ENCODE measurements at regions not wholly inside any gene's neighbourhood (a gene's known extent, or its start where the extent isn't known, plus 50 kb on each side); places are given as distances from the start of the nearest gene placed in this dataset.

DNA sequence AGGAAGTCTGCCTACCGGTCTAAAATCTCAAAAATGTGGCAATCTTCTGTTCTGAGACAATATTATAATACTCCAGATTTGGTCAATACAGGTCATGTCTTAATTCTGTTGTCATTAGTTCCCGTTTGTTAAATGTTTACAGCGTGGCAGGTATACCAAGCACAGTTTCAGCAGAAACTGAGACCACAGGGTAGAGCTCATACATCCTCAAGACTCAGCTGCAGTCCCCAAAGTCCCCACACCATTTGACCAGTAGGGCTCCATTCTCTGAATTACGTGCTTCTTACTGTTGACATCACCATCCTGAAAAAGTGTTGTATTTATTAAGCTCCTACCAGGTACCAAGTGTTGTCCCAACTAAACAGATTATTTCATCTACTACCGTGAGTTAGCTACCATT, 157.1 kb downstream of the MC4R start:
- ATAC-seq (no peak), DNase-seq (no peak)
- 75 to 77% (median 75%) methylated on average over 5 of the region's 5 CpGs for WGBS, 3 donors
- Histone ChIP-seq H3K9me3 (no peaks in the 10 kb centered on the region), H3K4me1 (no peaks in the 10 kb centered on the region), H3K27me3 (ENCODE audit: insufficient read depth in 3 of 3, low read length in 2 of 3) (no peaks in the 10 kb centered on the region), H3K36me3 (ENCODE audit: insufficient read depth in 1 of 2, low read depth in 1 of 2) (no peaks in the 10 kb centered on the region), H3K27ac (no peak overlapping the region), H3K4me3 (no peak overlapping the region)
- TF ChIP-seq, protein P1, sequence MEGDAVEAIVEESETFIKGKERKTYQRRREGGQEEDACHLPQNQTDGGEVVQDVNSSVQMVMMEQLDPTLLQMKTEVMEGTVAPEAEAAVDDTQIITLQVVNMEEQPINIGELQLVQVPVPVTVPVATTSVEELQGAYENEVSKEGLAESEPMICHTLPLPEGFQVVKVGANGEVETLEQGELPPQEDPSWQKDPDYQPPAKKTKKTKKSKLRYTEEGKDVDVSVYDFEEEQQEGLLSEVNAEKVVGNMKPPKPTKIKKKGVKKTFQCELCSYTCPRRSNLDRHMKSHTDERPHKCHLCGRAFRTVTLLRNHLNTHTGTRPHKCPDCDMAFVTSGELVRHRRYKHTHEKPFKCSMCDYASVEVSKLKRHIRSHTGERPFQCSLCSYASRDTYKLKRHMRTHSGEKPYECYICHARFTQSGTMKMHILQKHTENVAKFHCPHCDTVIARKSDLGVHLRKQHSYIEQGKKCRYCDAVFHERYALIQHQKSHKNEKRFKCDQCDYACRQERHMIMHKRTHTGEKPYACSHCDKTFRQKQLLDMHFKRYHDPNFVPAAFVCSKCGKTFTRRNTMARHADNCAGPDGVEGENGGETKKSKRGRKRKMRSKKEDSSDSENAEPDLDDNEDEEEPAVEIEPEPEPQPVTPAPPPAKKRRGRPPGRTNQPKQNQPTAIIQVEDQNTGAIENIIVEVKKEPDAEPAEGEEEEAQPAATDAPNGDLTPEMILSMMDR (IDR thresholded peaks at IDR 0.05): no peak
- intact Hi-C loops (cut with DNase I): no loop called here

DNA sequence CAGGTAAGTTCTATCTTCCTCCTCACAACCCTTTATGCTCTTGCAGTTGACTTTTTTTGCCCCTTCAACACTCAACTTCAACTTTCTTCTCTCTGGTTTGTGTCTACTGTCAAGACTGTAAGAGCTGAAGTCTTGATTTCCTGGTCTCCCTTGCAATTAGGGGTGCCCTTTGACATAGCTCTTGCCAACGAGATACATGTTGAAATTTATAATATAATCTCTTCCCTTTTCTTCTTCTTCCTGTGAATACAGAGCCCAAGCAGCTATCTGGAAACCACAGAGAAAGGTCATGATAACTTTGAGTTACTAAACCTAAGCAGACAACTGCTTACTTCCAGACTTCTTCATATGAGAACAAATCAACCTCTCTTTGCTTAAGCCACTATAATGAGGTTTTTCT, 163.5 kb downstream of the MC4R start:
- 61 to 65% (median 63%) methylated on average over 1 of the region's 1 CpG for WGBS, 3 donors
- intact Hi-C loops (cut with DNase I): no loop called here
- ATAC-seq (no peak), DNase-seq (no peak)
- Histone ChIP-seq H3K9me3 (no peaks in the 10 kb centered on the region), H3K4me3 (no peak overlapping the region), H3K27ac (no peak overlapping the region), H3K4me1 (no peaks in the 10 kb centered on the region), H3K27me3 (ENCODE audit: insufficient read depth in 3 of 3, low read length in 2 of 3) (peaks cover 0 to 1% (median 0%) of the 10 kb centered on the region in 3 donors), H3K36me3 (ENCODE audit: insufficient read depth in 1 of 2, low read depth in 1 of 2) (no peaks in the 10 kb centered on the region)
- TF ChIP-seq, protein P1 (IDR thresholded peaks at IDR 0.05): no peak

DNA sequence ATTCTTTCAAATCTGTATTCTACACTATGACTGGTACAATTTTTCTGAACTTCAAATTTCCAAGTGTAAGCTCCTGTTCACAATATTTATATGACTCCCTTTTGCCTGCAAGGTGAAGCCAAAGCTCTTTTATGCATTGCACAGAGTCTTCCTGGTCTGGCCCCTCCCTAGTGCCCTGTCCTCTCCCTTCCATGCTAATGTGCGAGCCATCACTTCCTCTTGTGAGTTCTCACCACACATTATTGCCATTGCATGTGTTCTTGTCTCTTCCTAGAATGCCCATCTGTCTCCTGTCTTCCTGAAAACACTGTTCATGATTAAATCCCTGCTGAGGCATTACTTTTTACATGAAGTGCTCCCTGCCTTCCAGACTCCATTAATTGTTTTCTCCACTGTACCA, 169.9 kb downstream of the MC4R start:
- peaks cover 0 to 3% (median 1%) of the 10 kb centered on the region in 3 donors for H3K27me3 ChIP-seq (ENCODE audit: insufficient read depth in 3 of 3, low read length in 2 of 3)
- H3K9me3 ChIP-seq: no peaks in the 10 kb centered on the region
- H3K4me3 ChIP-seq: no peak overlapping the region
- no peaks in the 10 kb centered on the region for H3K36me3 ChIP-seq (ENCODE audit: insufficient read depth in 1 of 2, low read depth in 1 of 2)
- ATAC-seq (no peak), DNase-seq (no peak)
- intact Hi-C loops (cut with DNase I): no loop called here
- TF ChIP-seq, protein P1 (IDR thresholded peaks at IDR 0.05): no peak
- H3K4me1 ChIP-seq: no peaks in the 10 kb centered on the region
- H3K27ac ChIP-seq: no peak overlapping the region
- 57 to 67% (median 58%) methylated on average over 1 of the region's 1 CpG for whole genome bisulfite sequencing, 3 donors

DNA sequence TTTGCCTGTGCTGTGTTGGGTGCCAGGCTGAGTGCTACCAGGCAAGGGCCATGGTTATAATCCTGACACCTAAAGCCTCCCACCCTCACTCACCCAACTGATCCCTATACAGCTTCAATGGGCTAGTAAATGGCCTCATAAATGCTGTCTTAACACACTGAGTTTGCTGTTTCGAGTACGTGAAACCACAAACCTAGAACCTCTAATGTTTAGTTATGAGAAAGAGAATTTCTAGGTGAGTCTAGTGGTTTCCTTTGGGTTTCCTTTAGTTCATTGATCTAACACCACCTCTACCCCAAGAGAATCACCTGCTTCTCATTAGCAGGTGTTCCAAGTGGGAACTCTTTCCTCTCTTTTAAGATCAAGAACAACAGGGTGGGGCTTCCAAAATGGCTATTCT, 172.0 kb downstream of the MC4R start:
- Histone ChIP-seq H3K4me3 (no peak overlapping the region), H3K36me3 (ENCODE audit: insufficient read depth in 1 of 2, low read depth in 1 of 2) (no peaks in the 10 kb centered on the region), H3K9me3 (no peaks in the 10 kb centered on the region), H3K27me3 (ENCODE audit: insufficient read depth in 3 of 3, low read length in 2 of 3) (peaks cover 0 to 3% (median 1%) of the 10 kb centered on the region in 3 donors), H3K4me1 (no peaks in the 10 kb centered on the region), H3K27ac (no peak overlapping the region)
- ATAC-seq (no peak), DNase-seq (no peak)
- intact Hi-C loops (cut with DNase I): no loop called here
- TF ChIP-seq, protein P1 (IDR thresholded peaks at IDR 0.05): no peak
- 95 to 100% (median 95%) methylated on average over 2 of the region's 2 CpGs for WGBS, 3 donors

DNA sequence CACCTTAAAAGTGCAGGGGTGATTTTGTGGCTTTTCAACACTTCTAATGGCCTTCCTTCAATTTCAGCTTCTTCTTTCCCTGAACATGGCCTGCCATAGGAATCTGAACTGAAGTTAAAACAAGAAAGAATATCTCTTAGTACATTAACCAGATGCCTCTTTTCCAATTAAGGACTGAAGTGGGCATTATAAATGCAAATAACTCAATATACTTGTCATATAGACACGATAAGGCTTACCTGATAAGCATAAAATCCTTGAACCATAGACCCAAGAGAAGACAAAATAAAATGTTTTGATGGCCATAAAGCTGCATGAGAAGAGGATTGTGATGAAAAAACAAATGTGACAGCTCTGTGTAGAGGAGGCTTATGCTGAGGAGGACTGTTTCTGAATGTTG, 173.1 kb downstream of the MC4R start:
- Histone ChIP-seq H3K27me3 (ENCODE audit: insufficient read depth in 3 of 3, low read length in 2 of 3) (peaks cover 0 to 3% (median 1%) of the 10 kb centered on the region in 3 donors), H3K9me3 (no peaks in the 10 kb centered on the region), H3K4me1 (no peaks in the 10 kb centered on the region), H3K36me3 (ENCODE audit: insufficient read depth in 1 of 2, low read depth in 1 of 2) (no peaks in the 10 kb centered on the region), H3K4me3 (no peak overlapping the region), H3K27ac (no peak overlapping the region)
- intact Hi-C loops (cut with DNase I): no loop called here
- DNase-seq (no peak), ATAC-seq (no peak)
- WGBS, 3 donors: 85 to 93% (median 89%) methylated on average over 1 of the region's 1 CpG
- TF ChIP-seq, protein P1 (IDR thresholded peaks at IDR 0.05): no peak

All from psoas muscle (tissue), 7 donors.